HEK293 (cell line): ENCODE measurements at regions not wholly inside any gene's neighbourhood (a gene's known extent, or its start where the extent isn't known, plus 50 kb on each side); places are given as distances from the start of the nearest gene placed in this dataset.

Experiments
- CTCF ChIA-PET: fragments of 350-600 bp; formaldehyde crosslinking; extraction: SDS; loops from one replicate; lab custom pipeline; 2021; ENCODE audit warnings: antibody characterized with exemption; lab: Yijun Ruan, JAX
- POLR2A ChIA-PET: fragments of 300-600 bp; formaldehyde crosslinking; extraction: SDS; loops from one replicate; lab custom pipeline; 2020; ENCODE audit warnings: antibody characterized with exemption, inconsistent platforms; lab: Yijun Ruan, JAX
- H3K27ac ChIP-seq: fragments of 200-500 bp; sonication (Bioruptor generic); 2 replicates; pipeline ENCODE4 v1.5.1; 2014; ENCODE audit warnings: low read depth, low read length, control low read depth, inconsistent platforms; ENCODE audit errors: extremely low read depth
- H3K36me3 ChIP-seq, 2 experiments: fragments of 200-500 bp in 1 of 2; sonication (Bioruptor generic) in 1 of 2; 1 replicate in 1 of 2; 2 replicates in 1 of 2; pipeline ENCODE4 v1.5.1; 2014 to 2017; ENCODE audit warnings: inconsistent platforms in 2 of 2, low read length in 2 of 2; ENCODE audit not compliant: control insufficient read depth in 2 of 2, insufficient read depth in 1 of 2
- H3K4me1 ChIP-seq: fragments of 200-500 bp; sonication (Bioruptor generic); 2 replicates; pipeline ENCODE4 v1.5.1; 2014; ENCODE audit warnings: mild to moderate bottlenecking, low read length, inconsistent platforms; ENCODE audit not compliant: control insufficient read depth, insufficient read depth
- H3K4me3 ChIP-seq: 2 replicates; pipeline ENCODE4 v1.5.1; 2011; ENCODE audit warnings: low read depth, mild to moderate bottlenecking, control low read depth, low read length, moderate library complexity
- H3K9me3 ChIP-seq: fragments of 200-500 bp; sonication (Bioruptor generic); 2 replicates; pipeline ENCODE4 v1.5.1; 2014; ENCODE audit warnings: low read depth, low read length, inconsistent platforms; ENCODE audit not compliant: control insufficient read depth, insufficient read depth
- CTCF ChIP-seq: fragments of 450-650 bp; formaldehyde crosslinking; IDR thresholded peaks from 2 replicates; pipeline ENCODE4 v1.5.1; 2016; ENCODE audit warnings: missing biosample characterization, missing genetic modification characterization
- GFI1B ChIP-seq: fragments of 450-650 bp; formaldehyde crosslinking; IDR thresholded peaks from 2 replicates; pipeline ENCODE4 v1.5.1; 2016; ENCODE audit warnings: missing biosample characterization, missing genetic modification characterization
- HOXA7 ChIP-seq: sonication (generic); formaldehyde crosslinking; IDR thresholded peaks from 2 replicates; pipeline ENCODE4 v1.8.1; 2022; ENCODE audit warnings: missing genetic modification reagents, borderline replicate concordance
- KLF1 ChIP-seq: fragments of 450-650 bp; formaldehyde crosslinking; IDR thresholded peaks from 2 replicates; pipeline ENCODE4 v1.5.1; 2016; ENCODE audit warnings: missing biosample characterization, missing genetic modification characterization
- SCRT1 ChIP-seq: fragments of 450-650 bp; formaldehyde crosslinking; IDR thresholded peaks from 2 replicates; pipeline ENCODE4 v1.5.1; 2016; ENCODE audit warnings: missing biosample characterization, missing genetic modification characterization, borderline replicate concordance
- ZBTB7A ChIP-seq: fragments of 450-650 bp; formaldehyde crosslinking; IDR thresholded peaks from 2 replicates; pipeline ENCODE4 v1.5.1; 2016; ENCODE audit warnings: low read depth, missing biosample characterization, missing genetic modification characterization
- ZIC2 ChIP-seq: fragments of 450-650 bp; formaldehyde crosslinking; IDR thresholded peaks from 2 replicates; pipeline ENCODE4 v1.5.1; 2016; ENCODE audit warnings: missing biosample characterization, missing genetic modification characterization
- ZNF112 ChIP-seq: fragments of 450-650 bp; formaldehyde crosslinking; IDR thresholded peaks from 2 replicates; pipeline ENCODE4 v1.5.0; 2017; ENCODE audit warnings: missing biosample characterization, missing genetic modification characterization
- ZNF121 ChIP-seq: fragments of 450-650 bp; formaldehyde crosslinking; IDR thresholded peaks from 2 replicates; pipeline ENCODE4 v1.5.1; 2016; ENCODE audit warnings: missing biosample characterization, missing genetic modification characterization
- ZNF133 ChIP-seq: fragments of 450-650 bp; formaldehyde crosslinking; IDR thresholded peaks from 2 replicates; pipeline ENCODE4 v1.5.1; 2016; ENCODE audit warnings: missing biosample characterization, missing genetic modification characterization
- ZNF175 ChIP-seq: fragments of 450-650 bp; formaldehyde crosslinking; IDR thresholded peaks from 2 replicates; pipeline ENCODE4 v1.5.1; 2016; ENCODE audit warnings: missing biosample characterization, missing genetic modification characterization
- ZNF23 ChIP-seq: fragments of 450-650 bp; formaldehyde crosslinking; IDR thresholded peaks from 2 replicates; pipeline ENCODE4 v1.5.1; 2016; ENCODE audit warnings: missing biosample characterization, missing genetic modification characterization, borderline replicate concordance
- ZNF416 ChIP-seq: fragments of 450-650 bp; formaldehyde crosslinking; IDR thresholded peaks from 2 replicates; pipeline ENCODE4 v1.5.1; 2016; ENCODE audit warnings: missing biosample characterization, missing genetic modification characterization
- ZNF510 ChIP-seq: fragments of 450-650 bp; formaldehyde crosslinking; IDR thresholded peaks from 2 replicates; pipeline ENCODE4 v1.5.1; 2018; ENCODE audit warnings: mild to moderate bottlenecking, missing genetic modification characterization, missing biosample characterization; ENCODE audit not compliant: insufficient replicate concordance
- ZNF530 ChIP-seq: fragments of 450-650 bp; formaldehyde crosslinking; IDR thresholded peaks from 2 replicates; pipeline ENCODE4 v1.5.1; 2016; ENCODE audit warnings: low read depth, missing biosample characterization, missing genetic modification characterization
- ZNF623 ChIP-seq: fragments of 450-650 bp; formaldehyde crosslinking; IDR thresholded peaks from 2 replicates; pipeline ENCODE4 v1.5.1; 2016; ENCODE audit warnings: missing biosample characterization, missing genetic modification characterization
- ZNF704 ChIP-seq: fragments of 450-650 bp; formaldehyde crosslinking; IDR thresholded peaks from 2 replicates; pipeline ENCODE4 v1.5.1; 2016; ENCODE audit warnings: missing biosample characterization, missing genetic modification characterization
- ZNF777 ChIP-seq: fragments of 450-650 bp; formaldehyde crosslinking; IDR thresholded peaks from 2 replicates; pipeline ENCODE4 v1.5.1; 2017; ENCODE audit warnings: missing biosample characterization, missing genetic modification characterization, borderline replicate concordance
- ZNF830 ChIP-seq: fragments of 450-650 bp; IDR thresholded peaks from 2 replicates; pipeline ENCODE4 v1.5.0; 2018; ENCODE audit warnings: missing biosample characterization, missing genetic modification characterization, low read depth, mild to moderate bottlenecking, moderate library complexity
- TF ChIP-seq, protein P1 (sequence below): fragments of 450-650 bp; IDR thresholded peaks from 2 replicates; pipeline ENCODE4 v1.5.1; 2018; ENCODE audit warnings: missing biosample characterization, missing genetic modification characterization
- TF ChIP-seq, protein P2 (sequence below): fragments of 450-650 bp; formaldehyde crosslinking; optimal IDR thresholded peaks from 2 replicates; pipeline ENCODE3; 2016; ENCODE audit warnings: missing biosample characterization, mild to moderate bottlenecking, missing genetic modification characterization
- TF ChIP-seq, protein P3 (sequence below): fragments of 450-650 bp; formaldehyde crosslinking; IDR thresholded peaks from 2 replicates; pipeline ENCODE4 v1.5.1; 2016; ENCODE audit warnings: missing biosample characterization, missing genetic modification characterization
- TF ChIP-seq, protein P4 (sequence below): fragments of 450-650 bp; formaldehyde crosslinking; IDR thresholded peaks from 2 replicates; pipeline ENCODE4 v1.5.1; 2016; ENCODE audit warnings: missing biosample characterization, missing genetic modification characterization

DNA sequence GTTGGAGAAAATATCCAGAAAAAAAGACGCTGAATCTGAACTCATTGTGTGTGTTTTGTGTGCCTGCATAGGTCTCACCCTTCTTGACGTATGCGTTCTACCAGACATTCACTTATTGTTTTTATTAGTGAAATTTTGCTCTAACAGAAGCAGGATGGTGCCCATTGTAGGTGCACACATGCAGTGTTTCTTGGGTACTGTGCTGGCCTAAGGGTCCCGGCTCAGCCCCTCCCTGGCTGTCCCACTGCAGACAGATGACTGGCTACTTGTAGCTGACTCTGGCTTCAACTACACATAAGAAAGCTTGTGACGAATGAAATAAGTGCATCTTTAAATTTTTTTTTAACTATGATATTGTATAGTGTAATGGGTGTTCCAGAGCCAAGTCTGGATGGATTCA lies 227.0 kb downstream of the CBLN1 start:
- TF ChIP-seq KLF1 (tag by site-specific recombination) (no peak), ZNF121 (tag by site-specific recombination) (no peak), CTCF (no peak), GFI1B (no peak), ZNF23 (no peak), ZNF416 (tag by site-specific recombination) (no peak), ZNF112 (tag by site-specific recombination) (no peak), ZIC2 (tag by site-specific recombination) (no peak), ZNF704 (tag by site-specific recombination) (no peak), HOXA7 (no peak), ZNF530 (no peak), ZNF133 (tag by site-specific recombination) (no peak), SCRT1 (tag by site-specific recombination) (no peak)
- TF ChIP-seq, protein P1, sequence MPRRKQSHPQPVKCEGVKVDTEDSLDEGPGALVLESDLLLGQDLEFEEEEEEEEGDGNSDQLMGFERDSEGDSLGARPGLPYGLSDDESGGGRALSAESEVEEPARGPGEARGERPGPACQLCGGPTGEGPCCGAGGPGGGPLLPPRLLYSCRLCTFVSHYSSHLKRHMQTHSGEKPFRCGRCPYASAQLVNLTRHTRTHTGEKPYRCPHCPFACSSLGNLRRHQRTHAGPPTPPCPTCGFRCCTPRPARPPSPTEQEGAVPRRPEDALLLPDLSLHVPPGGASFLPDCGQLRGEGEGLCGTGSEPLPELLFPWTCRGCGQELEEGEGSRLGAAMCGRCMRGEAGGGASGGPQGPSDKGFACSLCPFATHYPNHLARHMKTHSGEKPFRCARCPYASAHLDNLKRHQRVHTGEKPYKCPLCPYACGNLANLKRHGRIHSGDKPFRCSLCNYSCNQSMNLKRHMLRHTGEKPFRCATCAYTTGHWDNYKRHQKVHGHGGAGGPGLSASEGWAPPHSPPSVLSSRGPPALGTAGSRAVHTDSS (tag by site-specific recombination), result no peak
- CTCF ChIA-PET, result interaction anchor here (0.7 kb wide), 1 partner anchor 260 kb away, joined by 3 read pairs; no protein-coding TSS in a partner anchor

GRCh38 chr16:49052846-49053245 lies 228.8 kb downstream of the CBLN1 start:
- CTCF ChIA-PET, result interaction anchor here (0.6 kb wide), 3 partner anchors 68 to 365 kb away, joined by 3 to 6 read pairs (median 4); no protein-coding TSS in a partner anchor
- H3K4me1 ChIP-seq, result no peaks in the 10 kb centered on the region
- no peaks in the 10 kb centered on the region for H3K36me3 ChIP-seq
- H3K27ac ChIP-seq, result no peak overlapping the region
- POLR2A ChIA-PET, result no interaction called here
- H3K9me3 ChIP-seq, result no peaks in the 10 kb centered on the region
- H3K4me3 ChIP-seq, result no peak overlapping the region
- TF ChIP-seq, protein P2, sequence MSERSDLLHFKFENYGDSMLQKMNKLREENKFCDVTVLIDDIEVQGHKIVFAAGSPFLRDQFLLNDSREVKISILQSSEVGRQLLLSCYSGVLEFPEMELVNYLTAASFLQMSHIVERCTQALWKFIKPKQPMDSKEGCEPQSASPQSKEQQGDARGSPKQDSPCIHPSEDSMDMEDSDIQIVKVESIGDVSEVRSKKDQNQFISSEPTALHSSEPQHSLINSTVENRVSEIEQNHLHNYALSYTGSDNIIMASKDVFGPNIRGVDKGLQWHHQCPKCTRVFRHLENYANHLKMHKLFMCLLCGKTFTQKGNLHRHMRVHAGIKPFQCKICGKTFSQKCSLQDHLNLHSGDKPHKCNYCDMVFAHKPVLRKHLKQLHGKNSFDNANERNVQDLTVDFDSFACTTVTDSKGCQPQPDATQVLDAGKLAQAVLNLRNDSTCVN, result no peak
- TF ChIP-seq ZNF510, result no peak
- TF ChIP-seq ZNF830, result no peak
- no peak for TF ChIP-seq ZNF175 (tag by site-specific recombination)
- TF ChIP-seq, protein P3, sequence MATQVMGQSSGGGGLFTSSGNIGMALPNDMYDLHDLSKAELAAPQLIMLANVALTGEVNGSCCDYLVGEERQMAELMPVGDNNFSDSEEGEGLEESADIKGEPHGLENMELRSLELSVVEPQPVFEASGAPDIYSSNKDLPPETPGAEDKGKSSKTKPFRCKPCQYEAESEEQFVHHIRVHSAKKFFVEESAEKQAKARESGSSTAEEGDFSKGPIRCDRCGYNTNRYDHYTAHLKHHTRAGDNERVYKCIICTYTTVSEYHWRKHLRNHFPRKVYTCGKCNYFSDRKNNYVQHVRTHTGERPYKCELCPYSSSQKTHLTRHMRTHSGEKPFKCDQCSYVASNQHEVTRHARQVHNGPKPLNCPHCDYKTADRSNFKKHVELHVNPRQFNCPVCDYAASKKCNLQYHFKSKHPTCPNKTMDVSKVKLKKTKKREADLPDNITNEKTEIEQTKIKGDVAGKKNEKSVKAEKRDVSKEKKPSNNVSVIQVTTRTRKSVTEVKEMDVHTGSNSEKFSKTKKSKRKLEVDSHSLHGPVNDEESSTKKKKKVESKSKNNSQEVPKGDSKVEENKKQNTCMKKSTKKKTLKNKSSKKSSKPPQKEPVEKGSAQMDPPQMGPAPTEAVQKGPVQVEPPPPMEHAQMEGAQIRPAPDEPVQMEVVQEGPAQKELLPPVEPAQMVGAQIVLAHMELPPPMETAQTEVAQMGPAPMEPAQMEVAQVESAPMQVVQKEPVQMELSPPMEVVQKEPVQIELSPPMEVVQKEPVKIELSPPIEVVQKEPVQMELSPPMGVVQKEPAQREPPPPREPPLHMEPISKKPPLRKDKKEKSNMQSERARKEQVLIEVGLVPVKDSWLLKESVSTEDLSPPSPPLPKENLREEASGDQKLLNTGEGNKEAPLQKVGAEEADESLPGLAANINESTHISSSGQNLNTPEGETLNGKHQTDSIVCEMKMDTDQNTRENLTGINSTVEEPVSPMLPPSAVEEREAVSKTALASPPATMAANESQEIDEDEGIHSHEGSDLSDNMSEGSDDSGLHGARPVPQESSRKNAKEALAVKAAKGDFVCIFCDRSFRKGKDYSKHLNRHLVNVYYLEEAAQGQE (tag by site-specific recombination), result no peak
- TF ChIP-seq ZNF623 (tag by site-specific recombination), result no peak
- TF ChIP-seq ZBTB7A, result no peak
- TF ChIP-seq, protein P4, sequence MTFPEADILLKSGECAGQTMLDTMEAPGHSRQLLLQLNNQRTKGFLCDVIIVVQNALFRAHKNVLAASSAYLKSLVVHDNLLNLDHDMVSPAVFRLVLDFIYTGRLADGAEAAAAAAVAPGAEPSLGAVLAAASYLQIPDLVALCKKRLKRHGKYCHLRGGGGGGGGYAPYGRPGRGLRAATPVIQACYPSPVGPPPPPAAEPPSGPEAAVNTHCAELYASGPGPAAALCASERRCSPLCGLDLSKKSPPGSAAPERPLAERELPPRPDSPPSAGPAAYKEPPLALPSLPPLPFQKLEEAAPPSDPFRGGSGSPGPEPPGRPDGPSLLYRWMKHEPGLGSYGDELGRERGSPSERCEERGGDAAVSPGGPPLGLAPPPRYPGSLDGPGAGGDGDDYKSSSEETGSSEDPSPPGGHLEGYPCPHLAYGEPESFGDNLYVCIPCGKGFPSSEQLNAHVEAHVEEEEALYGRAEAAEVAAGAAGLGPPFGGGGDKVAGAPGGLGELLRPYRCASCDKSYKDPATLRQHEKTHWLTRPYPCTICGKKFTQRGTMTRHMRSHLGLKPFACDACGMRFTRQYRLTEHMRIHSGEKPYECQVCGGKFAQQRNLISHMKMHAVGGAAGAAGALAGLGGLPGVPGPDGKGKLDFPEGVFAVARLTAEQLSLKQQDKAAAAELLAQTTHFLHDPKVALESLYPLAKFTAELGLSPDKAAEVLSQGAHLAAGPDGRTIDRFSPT (tag by site-specific recombination), result no peak
- no peak for TF ChIP-seq ZNF777 (tag by site-specific recombination)

More for the DNA sequence above, 227.0 kb downstream of the CBLN1 start:
- POLR2A ChIA-PET, result no interaction called here
- no peaks in the 10 kb centered on the region for H3K4me1 ChIP-seq
- H3K27ac ChIP-seq, result no peak overlapping the region
- H3K36me3 ChIP-seq, result no peaks in the 10 kb centered on the region
- H3K4me3 ChIP-seq, result no peak overlapping the region
- no peaks in the 10 kb centered on the region for H3K9me3 ChIP-seq
